ENCODE measurements at regions not wholly inside any gene's neighbourhood (a gene's known extent, or its start where the extent isn't known, plus 50 kb on each side); places are given as distances from the start of the nearest gene placed in this dataset.

DNA sequence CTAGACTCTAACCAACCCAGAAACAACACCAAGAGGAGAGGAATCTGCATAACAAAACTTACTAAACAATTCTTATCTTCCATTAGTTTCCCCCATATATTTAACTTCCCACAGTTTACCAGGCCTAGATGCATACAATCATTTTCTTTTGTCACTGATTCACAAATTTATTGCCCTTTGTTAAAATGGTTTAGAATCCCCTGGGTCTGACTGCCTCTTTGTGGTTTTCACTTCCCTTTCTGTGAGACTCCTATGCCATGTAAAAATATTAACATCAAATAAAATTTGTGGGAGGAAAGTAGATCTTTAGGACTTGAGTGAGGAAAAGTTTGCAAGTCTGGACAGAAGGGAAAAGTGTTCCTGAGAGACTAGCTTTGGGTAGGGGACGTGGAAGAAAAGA lies 393.8 kb upstream of the CNKSR2 start:
- Histone ChIP-seq H4K20me1 (ENCODE audit: insufficient read depth, poor library complexity, severe bottlenecking) (no peaks in the 10 kb centered on the region), H3K27ac (no peak overlapping the region), H3K4me1 (ENCODE audit: insufficient read depth) (no peaks in the 10 kb centered on the region), H3K9me3 (ENCODE audit: low read depth) (no peaks in the 10 kb centered on the region), H3K4me3 (no peak overlapping the region), H3K4me2 (no peak overlapping the region), H3K36me3 (replicated peaks; ENCODE audit: insufficient read depth, low read depth) (no peaks in the 10 kb centered on the region), H3K79me2 (no peaks in the 10 kb centered on the region), H2AFZ (no peak overlapping the region), H3K27me3 (no peaks in the 10 kb centered on the region), H3K9me2 (replicated peaks; ENCODE audit: insufficient read depth) (no peaks in the 10 kb centered on the region)
- WGBS (ENCODE audit: low lambda C conversion rate, missing lambda C conversion rate), result 71% methylated on average over 1 of the region's 1 CpG
- DNase-seq (ENCODE audit: low spot score), result no peak
- no peak for TF ChIP-seq EZH2phosphoT487 (IDR thresholded peaks at IDR 0.05; ENCODE audit: low read depth, severe bottlenecking, unreplicated experiment)
- TF ChIP-seq, protein P1, sequence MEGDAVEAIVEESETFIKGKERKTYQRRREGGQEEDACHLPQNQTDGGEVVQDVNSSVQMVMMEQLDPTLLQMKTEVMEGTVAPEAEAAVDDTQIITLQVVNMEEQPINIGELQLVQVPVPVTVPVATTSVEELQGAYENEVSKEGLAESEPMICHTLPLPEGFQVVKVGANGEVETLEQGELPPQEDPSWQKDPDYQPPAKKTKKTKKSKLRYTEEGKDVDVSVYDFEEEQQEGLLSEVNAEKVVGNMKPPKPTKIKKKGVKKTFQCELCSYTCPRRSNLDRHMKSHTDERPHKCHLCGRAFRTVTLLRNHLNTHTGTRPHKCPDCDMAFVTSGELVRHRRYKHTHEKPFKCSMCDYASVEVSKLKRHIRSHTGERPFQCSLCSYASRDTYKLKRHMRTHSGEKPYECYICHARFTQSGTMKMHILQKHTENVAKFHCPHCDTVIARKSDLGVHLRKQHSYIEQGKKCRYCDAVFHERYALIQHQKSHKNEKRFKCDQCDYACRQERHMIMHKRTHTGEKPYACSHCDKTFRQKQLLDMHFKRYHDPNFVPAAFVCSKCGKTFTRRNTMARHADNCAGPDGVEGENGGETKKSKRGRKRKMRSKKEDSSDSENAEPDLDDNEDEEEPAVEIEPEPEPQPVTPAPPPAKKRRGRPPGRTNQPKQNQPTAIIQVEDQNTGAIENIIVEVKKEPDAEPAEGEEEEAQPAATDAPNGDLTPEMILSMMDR (IDR thresholded peaks at IDR 0.05; ENCODE audit: poor library complexity), result no peak
- no peak for TF ChIP-seq EZH2 (IDR thresholded peaks at IDR 0.05; ENCODE audit: borderline replicate concordance)

DNA sequence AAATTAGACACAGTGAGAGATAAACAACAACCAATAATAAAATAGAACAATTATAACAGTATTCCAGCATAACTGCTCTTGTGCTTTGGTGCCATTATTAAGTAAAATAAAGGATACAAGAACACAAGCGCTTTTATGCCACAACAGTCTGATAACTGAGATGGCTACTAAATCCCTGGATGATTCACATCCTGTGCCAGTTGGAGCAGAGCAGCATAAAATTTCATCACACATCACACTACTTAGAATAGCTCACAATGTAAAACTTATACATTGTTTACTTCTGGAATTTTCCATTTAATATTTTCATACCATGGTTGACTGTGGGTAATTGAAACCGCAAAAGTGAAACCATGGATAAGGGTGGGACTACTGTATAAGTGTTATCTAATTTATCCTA lies 399.9 kb upstream of the CNKSR2 start:
- no peak overlapping the region for H2AFZ ChIP-seq
- H3K79me2 ChIP-seq, result no peaks in the 10 kb centered on the region
- WGBS (ENCODE audit: low lambda C conversion rate, missing lambda C conversion rate), result 66% methylated on average over 2 of the region's 2 CpGs
- H3K4me3 ChIP-seq, result no peak overlapping the region
- H3K27me3 ChIP-seq, result no peaks in the 10 kb centered on the region
- TF ChIP-seq EZH2phosphoT487 (IDR thresholded peaks at IDR 0.05; ENCODE audit: low read depth, severe bottlenecking, unreplicated experiment) (no peak), EZH2 (IDR thresholded peaks at IDR 0.05; ENCODE audit: borderline replicate concordance) (no peak)
- TF ChIP-seq, protein P1 (IDR thresholded peaks at IDR 0.05; ENCODE audit: poor library complexity), result no peak
- no peaks in the 10 kb centered on the region for H3K36me3 ChIP-seq (replicated peaks; ENCODE audit: insufficient read depth, low read depth)
- no peaks in the 10 kb centered on the region for H4K20me1 ChIP-seq (ENCODE audit: insufficient read depth, poor library complexity, severe bottlenecking)
- no peaks in the 10 kb centered on the region for H3K9me2 ChIP-seq (replicated peaks; ENCODE audit: insufficient read depth)
- H3K27ac ChIP-seq, result no peak overlapping the region
- H3K4me1 ChIP-seq (ENCODE audit: insufficient read depth), result no peaks in the 10 kb centered on the region
- H3K9me3 ChIP-seq (ENCODE audit: low read depth), result no peaks in the 10 kb centered on the region
- no peak overlapping the region for H3K4me2 ChIP-seq
- DNase-seq (ENCODE audit: low spot score), result no peak

DNA sequence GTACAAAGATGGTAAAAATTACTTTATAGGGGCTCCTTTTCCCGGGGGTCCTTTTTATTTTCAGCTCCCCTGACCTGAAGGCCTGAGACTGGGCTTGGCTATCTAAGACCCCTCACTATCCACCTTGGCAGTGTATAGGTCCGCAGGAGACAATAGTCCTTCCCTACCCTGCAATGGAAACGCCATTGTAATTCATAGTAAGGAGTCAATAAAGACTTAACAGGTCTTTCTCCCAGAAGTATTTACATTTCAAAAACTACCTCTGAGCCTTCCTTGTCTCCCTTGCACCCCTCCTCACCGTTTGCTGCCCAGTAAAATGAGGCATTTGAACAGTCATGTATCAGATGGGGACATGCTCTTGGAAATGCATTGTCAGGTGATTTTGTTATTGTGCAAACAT lies 401.2 kb upstream of the CNKSR2 start:
- no peak overlapping the region for H3K4me2 ChIP-seq
- H3K9me2 ChIP-seq (replicated peaks; ENCODE audit: insufficient read depth), result no peaks in the 10 kb centered on the region
- H2AFZ ChIP-seq, result no peak overlapping the region
- H3K27me3 ChIP-seq, result no peaks in the 10 kb centered on the region
- H3K4me3 ChIP-seq, result no peak overlapping the region
- WGBS (ENCODE audit: low lambda C conversion rate, missing lambda C conversion rate), result 56% methylated on average over 4 of the region's 4 CpGs
- H3K79me2 ChIP-seq, result no peaks in the 10 kb centered on the region
- no peak for DNase-seq (ENCODE audit: low spot score)
- no peaks in the 10 kb centered on the region for H3K9me3 ChIP-seq (ENCODE audit: low read depth)
- TF ChIP-seq, protein P1 (IDR thresholded peaks at IDR 0.05; ENCODE audit: poor library complexity), result no peak
- TF ChIP-seq EZH2phosphoT487 (IDR thresholded peaks at IDR 0.05; ENCODE audit: low read depth, severe bottlenecking, unreplicated experiment) (no peak), EZH2 (IDR thresholded peaks at IDR 0.05; ENCODE audit: borderline replicate concordance) (no peak)
- H4K20me1 ChIP-seq (ENCODE audit: insufficient read depth, poor library complexity, severe bottlenecking), result no peaks in the 10 kb centered on the region
- H3K4me1 ChIP-seq (ENCODE audit: insufficient read depth), result no peaks in the 10 kb centered on the region
- no peak overlapping the region for H3K27ac ChIP-seq
- no peaks in the 10 kb centered on the region for H3K36me3 ChIP-seq (replicated peaks; ENCODE audit: insufficient read depth, low read depth)

DNA sequence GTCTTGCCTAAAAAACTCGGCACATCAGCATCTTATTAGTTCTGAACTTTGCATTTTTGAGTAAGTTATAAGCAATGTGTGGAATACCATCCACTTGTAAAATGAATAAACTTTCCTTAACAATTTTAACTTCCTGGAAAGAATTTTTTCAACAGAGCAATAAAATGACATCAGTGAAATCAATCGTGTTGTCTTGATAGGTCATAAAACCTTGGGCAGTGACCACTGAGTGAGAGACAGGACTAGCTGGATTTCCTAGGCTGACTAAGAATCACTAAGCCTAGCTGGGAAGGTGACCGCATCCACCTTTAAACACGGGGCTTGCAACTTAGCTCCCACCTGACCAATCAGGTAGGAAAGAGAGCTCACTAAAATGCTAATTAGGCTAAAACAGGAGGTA lies 403.0 kb upstream of the CNKSR2 start:
- 64% methylated on average over 4 of the region's 4 CpGs for WGBS (ENCODE audit: low lambda C conversion rate, missing lambda C conversion rate)
- H3K4me1 ChIP-seq (ENCODE audit: insufficient read depth), result no peaks in the 10 kb centered on the region
- H3K27me3 ChIP-seq, result no peaks in the 10 kb centered on the region
- H4K20me1 ChIP-seq (ENCODE audit: insufficient read depth, poor library complexity, severe bottlenecking), result no peaks in the 10 kb centered on the region
- H3K79me2 ChIP-seq, result no peaks in the 10 kb centered on the region
- no peak overlapping the region for H2AFZ ChIP-seq
- peaks cover 4% of the 10 kb centered on the region for H3K9me2 ChIP-seq (replicated peaks; ENCODE audit: insufficient read depth)
- no peak overlapping the region for H3K4me3 ChIP-seq
- no peaks in the 10 kb centered on the region for H3K9me3 ChIP-seq (ENCODE audit: low read depth)
- no peaks in the 10 kb centered on the region for H3K36me3 ChIP-seq (replicated peaks; ENCODE audit: insufficient read depth, low read depth)
- no peak overlapping the region for H3K4me2 ChIP-seq
- TF ChIP-seq, protein P1 (IDR thresholded peaks at IDR 0.05; ENCODE audit: poor library complexity), result no peak
- TF ChIP-seq EZH2phosphoT487 (IDR thresholded peaks at IDR 0.05; ENCODE audit: low read depth, severe bottlenecking, unreplicated experiment), result no peak
- TF ChIP-seq EZH2 (IDR thresholded peaks at IDR 0.05; ENCODE audit: borderline replicate concordance), result no peak
- DNase-seq (ENCODE audit: low spot score), result no peak
- no peak overlapping the region for H3K27ac ChIP-seq

All from hepatocyte (in vitro differentiated cells).